ENCODE measurements at regions not wholly inside any gene's neighbourhood (a gene's known extent, or its start where the extent isn't known, plus 50 kb on each side); places are given as distances from the start of the nearest gene placed in this dataset.

- no peak for TF ChIP-seq POLR2A (IDR thresholded peaks at IDR 0.05; ENCODE audit: low read depth, low read length)
- TF ChIP-seq POLR2AphosphoS5 (IDR thresholded peaks at IDR 0.05; ENCODE audit: insufficient read depth, low read depth, low read length) = no peak
- TF ChIP-seq EZH2 (IDR thresholded peaks at IDR 0.05; ENCODE audit: borderline replicate concordance, low read depth, low read length, severe bottlenecking) = no peak
- TF ChIP-seq, protein P1, sequence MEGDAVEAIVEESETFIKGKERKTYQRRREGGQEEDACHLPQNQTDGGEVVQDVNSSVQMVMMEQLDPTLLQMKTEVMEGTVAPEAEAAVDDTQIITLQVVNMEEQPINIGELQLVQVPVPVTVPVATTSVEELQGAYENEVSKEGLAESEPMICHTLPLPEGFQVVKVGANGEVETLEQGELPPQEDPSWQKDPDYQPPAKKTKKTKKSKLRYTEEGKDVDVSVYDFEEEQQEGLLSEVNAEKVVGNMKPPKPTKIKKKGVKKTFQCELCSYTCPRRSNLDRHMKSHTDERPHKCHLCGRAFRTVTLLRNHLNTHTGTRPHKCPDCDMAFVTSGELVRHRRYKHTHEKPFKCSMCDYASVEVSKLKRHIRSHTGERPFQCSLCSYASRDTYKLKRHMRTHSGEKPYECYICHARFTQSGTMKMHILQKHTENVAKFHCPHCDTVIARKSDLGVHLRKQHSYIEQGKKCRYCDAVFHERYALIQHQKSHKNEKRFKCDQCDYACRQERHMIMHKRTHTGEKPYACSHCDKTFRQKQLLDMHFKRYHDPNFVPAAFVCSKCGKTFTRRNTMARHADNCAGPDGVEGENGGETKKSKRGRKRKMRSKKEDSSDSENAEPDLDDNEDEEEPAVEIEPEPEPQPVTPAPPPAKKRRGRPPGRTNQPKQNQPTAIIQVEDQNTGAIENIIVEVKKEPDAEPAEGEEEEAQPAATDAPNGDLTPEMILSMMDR (IDR thresholded peaks at IDR 0.05; ENCODE audit: extremely low read depth in 1 of 2, insufficient read depth in 1 of 2, low read depth in 1 of 2, low read length in 2 of 2) = no peak
- TF ChIP-seq MAX (IDR thresholded peaks at IDR 0.05; ENCODE audit: insufficient read depth, insufficient read length) = no peak
- no peak for TF ChIP-seq GATA2 (IDR thresholded peaks at IDR 0.05; ENCODE audit: insufficient read depth, insufficient read length, low read depth, low read length)
- no peak for TF ChIP-seq FOS (IDR thresholded peaks at IDR 0.05; ENCODE audit: borderline replicate concordance, insufficient read depth, low read length)
- no peak for TF ChIP-seq JUN (IDR thresholded peaks at IDR 0.05; ENCODE audit: borderline replicate concordance, insufficient read depth, insufficient read length, low read depth)
Measured at GRCh38 chr15:29633971-29634370, 188.3 kb downstream of the TJP1 start.
